ENCODE measurements at regions not wholly inside any gene's neighbourhood (a gene's known extent, or its start where the extent isn't known, plus 50 kb on each side); places are given as distances from the start of the nearest gene placed in this dataset.

DNA sequence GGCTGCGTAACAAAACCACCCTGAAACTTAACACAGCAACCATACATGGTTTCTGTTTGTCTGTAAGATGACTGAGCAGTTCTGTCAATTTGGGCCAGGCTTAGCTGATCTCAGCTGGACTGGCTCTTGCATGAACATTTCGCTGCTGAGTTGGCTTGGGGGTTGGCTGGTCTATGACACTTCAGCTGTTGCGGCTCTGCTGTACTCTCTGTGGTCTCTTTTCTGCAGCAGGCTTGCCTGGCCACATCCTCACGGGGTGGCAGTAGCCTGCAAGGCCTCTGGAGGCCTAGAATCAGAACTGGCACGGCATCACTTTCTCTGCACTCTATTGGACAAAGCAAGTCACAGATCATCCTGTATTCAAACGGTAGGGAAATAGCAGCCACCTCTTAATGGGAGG, 216.2 kb downstream of the BCL11B start:
- H3K4me3 ChIP-seq: no peak overlapping the region
- peaks cover 0 to 2% (median 0%) of the 10 kb centered on the region in 3 donors for H3K27me3 ChIP-seq (ENCODE audit: insufficient read depth in 3 of 3, low read length in 2 of 3)
- no peak for ATAC-seq
- intact Hi-C loops (cut with DNase I): no loop called here
- peaks cover 16% of the 10 kb centered on the region for H3K9me3 ChIP-seq
- no peak for TF ChIP-seq CTCF (IDR thresholded peaks at IDR 0.05)
- no peaks in the 10 kb centered on the region for H3K4me1 ChIP-seq
- DNase-seq: no peak
- WGBS, 3 donors: 39 to 59% (median 49%) methylated on average over 6 of the region's 6 CpGs
- no peak overlapping the region for H3K27ac ChIP-seq
- H3K36me3 ChIP-seq (ENCODE audit: insufficient read depth in 1 of 2, low read depth in 1 of 2): no peaks in the 10 kb centered on the region

DNA sequence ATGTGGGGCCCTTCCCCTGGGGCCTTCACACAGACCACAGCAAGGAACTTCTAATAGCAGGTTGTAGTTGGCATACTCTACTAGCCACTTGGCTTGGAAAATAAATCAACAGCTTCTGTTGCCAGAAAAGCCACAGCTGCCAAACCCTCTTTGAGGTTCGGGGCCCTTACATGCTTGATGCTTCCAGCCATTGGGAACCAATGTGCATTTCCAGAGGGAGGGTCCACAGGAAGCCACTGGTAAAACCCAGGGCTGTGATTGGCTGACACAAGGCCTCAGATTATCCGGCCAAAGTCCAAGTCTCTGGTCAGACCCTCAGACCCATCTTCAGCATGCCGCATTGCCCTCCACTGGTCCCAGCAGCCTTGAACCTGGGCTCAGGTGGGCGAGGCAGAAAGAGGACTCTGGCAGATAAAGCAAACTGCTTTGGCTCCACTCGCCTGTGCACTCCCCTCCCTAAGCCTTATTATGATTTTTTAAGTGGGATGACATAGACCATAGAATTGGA, 214.4 kb downstream of the BCL11B start:
- DNase-seq: no peak
- H3K36me3 ChIP-seq (ENCODE audit: insufficient read depth in 1 of 2, low read depth in 1 of 2): no peaks in the 10 kb centered on the region
- no peaks in the 10 kb centered on the region for H3K9me3 ChIP-seq
- ATAC-seq: no peak
- intact Hi-C loops (cut with DNase I): no loop called here
- no peak overlapping the region for H3K4me3 ChIP-seq
- H3K27ac ChIP-seq: no peak overlapping the region
- WGBS, 3 donors: 62 to 83% (median 64%) methylated on average over 5 of the region's 5 CpGs
- H3K4me1 ChIP-seq: no peaks in the 10 kb centered on the region
- peaks cover 0 to 3% (median 0%) of the 10 kb centered on the region in 3 donors for H3K27me3 ChIP-seq (ENCODE audit: insufficient read depth in 3 of 3, low read length in 2 of 3)
- no peak for TF ChIP-seq CTCF (IDR thresholded peaks at IDR 0.05)

DNA sequence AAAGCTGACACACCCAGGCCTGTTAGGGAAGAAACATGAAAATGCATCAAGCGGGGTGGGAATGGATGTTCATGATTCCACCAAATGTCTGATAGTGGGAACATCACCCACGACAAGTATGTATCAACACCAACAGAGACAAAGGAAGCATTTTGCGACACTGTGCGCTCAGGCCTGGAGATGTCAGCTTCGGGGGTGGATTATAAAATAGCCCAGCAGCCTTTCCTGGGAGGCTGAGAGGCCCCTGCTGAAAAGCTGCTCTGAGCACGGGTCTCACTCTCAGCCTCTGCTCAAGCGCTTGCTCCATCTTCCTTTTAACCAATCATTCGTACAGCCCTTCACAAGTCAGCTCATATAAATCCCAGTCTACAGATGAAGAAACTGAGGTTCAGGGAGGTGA, 213.5 kb downstream of the BCL11B start:
- WGBS, 3 donors: 95 to 97% (median 97%) methylated on average over 8 of the region's 8 CpGs
- ATAC-seq (no peak), DNase-seq (no peak)
- Histone ChIP-seq H3K27me3 (ENCODE audit: insufficient read depth in 3 of 3, low read length in 2 of 3) (peaks cover 0 to 3% (median 0%) of the 10 kb centered on the region in 3 donors), H3K4me3 (no peak overlapping the region), H3K4me1 (no peaks in the 10 kb centered on the region), H3K27ac (no peak overlapping the region), H3K36me3 (ENCODE audit: insufficient read depth in 1 of 2, low read depth in 1 of 2) (no peaks in the 10 kb centered on the region), H3K9me3 (no peaks in the 10 kb centered on the region)
- intact Hi-C loops (cut with DNase I): no loop called here
- no peak for TF ChIP-seq CTCF (IDR thresholded peaks at IDR 0.05)

DNA sequence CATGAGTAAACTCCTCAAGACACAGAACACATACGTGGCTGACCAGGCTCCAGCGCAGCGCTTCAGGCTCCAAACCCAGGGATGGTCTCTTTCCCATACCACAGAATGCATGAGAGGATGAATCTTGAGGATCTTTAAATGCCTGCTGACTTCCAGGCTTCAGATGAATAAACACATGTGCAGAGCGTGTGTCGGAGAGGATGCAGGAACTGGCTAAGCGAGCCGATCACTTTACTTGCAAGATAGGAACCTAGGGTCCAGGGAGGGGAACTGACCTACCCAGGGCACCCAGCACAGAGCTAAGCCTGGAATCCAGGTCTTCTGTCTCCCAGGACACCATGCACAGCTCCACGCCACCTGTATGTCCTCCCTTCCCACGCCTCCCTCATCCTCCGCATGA, 209.8 kb downstream of the BCL11B start:
- TF ChIP-seq CTCF (IDR thresholded peaks at IDR 0.05): no peak
- intact Hi-C loops (cut with DNase I): no loop called here
- DNase-seq (no peak), ATAC-seq (no peak)
- Histone ChIP-seq H3K27me3 (ENCODE audit: insufficient read depth in 3 of 3, low read length in 2 of 3) (peaks cover 0 to 2% (median 0%) of the 10 kb centered on the region in 3 donors), H3K4me3 (no peak overlapping the region), H3K36me3 (ENCODE audit: insufficient read depth in 1 of 2, low read depth in 1 of 2) (no peaks in the 10 kb centered on the region), H3K9me3 (no peaks in the 10 kb centered on the region), H3K27ac (no peak overlapping the region), H3K4me1 (no peaks in the 10 kb centered on the region)
- WGBS, 3 donors: 86 to 90% (median 87%) methylated on average over 10 of the region's 10 CpGs

DNA sequence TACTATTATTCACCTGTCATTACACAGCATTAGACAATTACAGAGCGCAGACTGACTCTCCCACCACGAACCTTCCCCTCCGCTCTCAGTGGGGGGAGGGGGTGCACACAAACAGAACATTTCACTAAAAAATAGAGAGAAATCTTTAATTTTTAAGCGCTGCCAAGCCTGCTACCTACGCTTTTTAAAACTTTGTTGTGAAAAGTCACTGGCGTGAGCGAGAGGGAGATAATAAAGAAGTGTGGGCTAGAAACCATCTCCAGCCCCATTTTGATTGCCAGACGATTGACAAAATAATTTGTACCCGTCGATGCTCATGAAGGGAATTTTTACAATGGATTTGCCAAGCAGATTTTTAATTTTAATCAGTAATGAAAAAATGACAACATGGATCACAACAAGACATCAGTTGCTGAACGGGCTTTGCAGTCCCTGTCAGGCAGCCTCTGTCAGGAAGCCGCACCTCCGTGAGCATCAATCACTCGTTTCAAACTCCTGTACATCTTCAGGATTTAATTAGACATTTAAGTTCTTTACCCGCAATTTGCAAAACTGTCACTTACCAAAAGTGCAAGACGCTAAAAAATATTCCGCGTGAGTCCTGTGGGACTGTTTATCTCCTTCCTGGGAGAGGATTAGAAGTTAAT, 209.1 kb downstream of the BCL11B start:
- TF ChIP-seq CTCF (IDR thresholded peaks at IDR 0.05): no peak
- Histone ChIP-seq H3K4me3 (no peak overlapping the region), H3K36me3 (ENCODE audit: insufficient read depth in 1 of 2, low read depth in 1 of 2) (no peaks in the 10 kb centered on the region), H3K27me3 (ENCODE audit: insufficient read depth in 3 of 3, low read length in 2 of 3) (peaks cover 0 to 2% (median 0%) of the 10 kb centered on the region in 3 donors), H3K27ac (no peak overlapping the region), H3K9me3 (no peaks in the 10 kb centered on the region), H3K4me1 (no peaks in the 10 kb centered on the region)
- DNase-seq: no peak
- intact Hi-C loops (cut with DNase I): no loop called here
- 84 to 87% (median 87%) methylated on average over 18 of the region's 18 CpGs for WGBS, 3 donors
- ATAC-seq: no peak

Measured in psoas muscle (tissue), 7 donors.